ENCODE measurements at regions not wholly inside any gene's neighbourhood (a gene's known extent, or its start where the extent isn't known, plus 50 kb on each side); places are given as distances from the start of the nearest gene placed in this dataset.

- ChIA-PET POLR2A (no interaction called here), CTCF (no interaction called here)
- Histone ChIP-seq H3K9me3 (ENCODE audit: control insufficient read depth, insufficient read depth, low read depth, low read length) (no peaks in the 10 kb centered on the region), H3K36me3 (ENCODE audit: control insufficient read depth, insufficient read depth, low read length) (no peaks in the 10 kb centered on the region), H3K27ac (ENCODE audit: low read length) (no peak overlapping the region), H3K4me1 (ENCODE audit: control insufficient read depth, insufficient read depth, low read length) (no peaks in the 10 kb centered on the region), H3K27me3 (ENCODE audit: control insufficient read depth, insufficient read depth, low read length) (no peaks in the 10 kb centered on the region), H3K4me3 (ENCODE audit: low read depth in 2 of 2, low read length in 2 of 2) (no peak overlapping the region)
- ATAC-seq: no peak
- no peak for DNase-seq (ENCODE audit: low read depth, low spot score)
- no TSS peak for BruUV-seq (replicated peaks)
- intact Hi-C loops (cut with micrococcal nuclease; ENCODE audit: unreplicated experiment): no loop called here
- in situ Hi-C loops (cut with HindIII; ENCODE audit: low pct_unique_long_range_greater_than_20kb, low sequenced_read_pairs): no loop called here
- no peak for TF ChIP-seq SIN3A (IDR thresholded peaks at IDR 0.05; ENCODE audit: borderline replicate concordance, insufficient read depth, low read depth, low read length)
These were observed 606.6 kb downstream of the TBC1D22A start for GRCh38 chr22:47369020-47369419.

GRCh38 chr22:47367993-47368945 lies 605.8 kb downstream of the TBC1D22A start:
- H3K4me3 ChIP-seq (ENCODE audit: low read depth in 2 of 2, low read length in 2 of 2): no peak overlapping the region
- in situ Hi-C loops (cut with HindIII; ENCODE audit: low pct_unique_long_range_greater_than_20kb, low sequenced_read_pairs): no loop called here
- CTCF ChIA-PET: no interaction called here
- no peak for ATAC-seq
- H3K27me3 ChIP-seq (ENCODE audit: control insufficient read depth, insufficient read depth, low read length): no peaks in the 10 kb centered on the region
- no peaks in the 10 kb centered on the region for H3K9me3 ChIP-seq (ENCODE audit: control insufficient read depth, insufficient read depth, low read depth, low read length)
- no peaks in the 10 kb centered on the region for H3K4me1 ChIP-seq (ENCODE audit: control insufficient read depth, insufficient read depth, low read length)
- POLR2A ChIA-PET: no interaction called here
- no peak for DNase-seq (ENCODE audit: low read depth, low spot score)
- TF ChIP-seq, protein P1, sequence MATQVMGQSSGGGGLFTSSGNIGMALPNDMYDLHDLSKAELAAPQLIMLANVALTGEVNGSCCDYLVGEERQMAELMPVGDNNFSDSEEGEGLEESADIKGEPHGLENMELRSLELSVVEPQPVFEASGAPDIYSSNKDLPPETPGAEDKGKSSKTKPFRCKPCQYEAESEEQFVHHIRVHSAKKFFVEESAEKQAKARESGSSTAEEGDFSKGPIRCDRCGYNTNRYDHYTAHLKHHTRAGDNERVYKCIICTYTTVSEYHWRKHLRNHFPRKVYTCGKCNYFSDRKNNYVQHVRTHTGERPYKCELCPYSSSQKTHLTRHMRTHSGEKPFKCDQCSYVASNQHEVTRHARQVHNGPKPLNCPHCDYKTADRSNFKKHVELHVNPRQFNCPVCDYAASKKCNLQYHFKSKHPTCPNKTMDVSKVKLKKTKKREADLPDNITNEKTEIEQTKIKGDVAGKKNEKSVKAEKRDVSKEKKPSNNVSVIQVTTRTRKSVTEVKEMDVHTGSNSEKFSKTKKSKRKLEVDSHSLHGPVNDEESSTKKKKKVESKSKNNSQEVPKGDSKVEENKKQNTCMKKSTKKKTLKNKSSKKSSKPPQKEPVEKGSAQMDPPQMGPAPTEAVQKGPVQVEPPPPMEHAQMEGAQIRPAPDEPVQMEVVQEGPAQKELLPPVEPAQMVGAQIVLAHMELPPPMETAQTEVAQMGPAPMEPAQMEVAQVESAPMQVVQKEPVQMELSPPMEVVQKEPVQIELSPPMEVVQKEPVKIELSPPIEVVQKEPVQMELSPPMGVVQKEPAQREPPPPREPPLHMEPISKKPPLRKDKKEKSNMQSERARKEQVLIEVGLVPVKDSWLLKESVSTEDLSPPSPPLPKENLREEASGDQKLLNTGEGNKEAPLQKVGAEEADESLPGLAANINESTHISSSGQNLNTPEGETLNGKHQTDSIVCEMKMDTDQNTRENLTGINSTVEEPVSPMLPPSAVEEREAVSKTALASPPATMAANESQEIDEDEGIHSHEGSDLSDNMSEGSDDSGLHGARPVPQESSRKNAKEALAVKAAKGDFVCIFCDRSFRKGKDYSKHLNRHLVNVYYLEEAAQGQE (IDR thresholded peaks at IDR 0.05; ENCODE audit: insufficient read depth in 1 of 2, low read depth in 2 of 2, low read length in 1 of 2): no peak
- no peak for TF ChIP-seq POLR2AphosphoS5 (IDR thresholded peaks at IDR 0.05; ENCODE audit: low read depth, low read length)
- no peak for TF ChIP-seq TCF7L2 (IDR thresholded peaks at IDR 0.05; ENCODE audit: low read depth, low read length)
- TF ChIP-seq, protein P2, sequence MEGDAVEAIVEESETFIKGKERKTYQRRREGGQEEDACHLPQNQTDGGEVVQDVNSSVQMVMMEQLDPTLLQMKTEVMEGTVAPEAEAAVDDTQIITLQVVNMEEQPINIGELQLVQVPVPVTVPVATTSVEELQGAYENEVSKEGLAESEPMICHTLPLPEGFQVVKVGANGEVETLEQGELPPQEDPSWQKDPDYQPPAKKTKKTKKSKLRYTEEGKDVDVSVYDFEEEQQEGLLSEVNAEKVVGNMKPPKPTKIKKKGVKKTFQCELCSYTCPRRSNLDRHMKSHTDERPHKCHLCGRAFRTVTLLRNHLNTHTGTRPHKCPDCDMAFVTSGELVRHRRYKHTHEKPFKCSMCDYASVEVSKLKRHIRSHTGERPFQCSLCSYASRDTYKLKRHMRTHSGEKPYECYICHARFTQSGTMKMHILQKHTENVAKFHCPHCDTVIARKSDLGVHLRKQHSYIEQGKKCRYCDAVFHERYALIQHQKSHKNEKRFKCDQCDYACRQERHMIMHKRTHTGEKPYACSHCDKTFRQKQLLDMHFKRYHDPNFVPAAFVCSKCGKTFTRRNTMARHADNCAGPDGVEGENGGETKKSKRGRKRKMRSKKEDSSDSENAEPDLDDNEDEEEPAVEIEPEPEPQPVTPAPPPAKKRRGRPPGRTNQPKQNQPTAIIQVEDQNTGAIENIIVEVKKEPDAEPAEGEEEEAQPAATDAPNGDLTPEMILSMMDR (IDR thresholded peaks at IDR 0.05): no peak
- no peak for TF ChIP-seq SIN3A (IDR thresholded peaks at IDR 0.05; ENCODE audit: borderline replicate concordance, insufficient read depth, low read depth, low read length)
- no peaks in the 10 kb centered on the region for H3K36me3 ChIP-seq (ENCODE audit: control insufficient read depth, insufficient read depth, low read length)
- intact Hi-C loops (cut with micrococcal nuclease; ENCODE audit: unreplicated experiment): no loop called here
- no TSS peak for BruUV-seq (replicated peaks)
- H3K27ac ChIP-seq (ENCODE audit: low read length): no peak overlapping the region

DNA sequence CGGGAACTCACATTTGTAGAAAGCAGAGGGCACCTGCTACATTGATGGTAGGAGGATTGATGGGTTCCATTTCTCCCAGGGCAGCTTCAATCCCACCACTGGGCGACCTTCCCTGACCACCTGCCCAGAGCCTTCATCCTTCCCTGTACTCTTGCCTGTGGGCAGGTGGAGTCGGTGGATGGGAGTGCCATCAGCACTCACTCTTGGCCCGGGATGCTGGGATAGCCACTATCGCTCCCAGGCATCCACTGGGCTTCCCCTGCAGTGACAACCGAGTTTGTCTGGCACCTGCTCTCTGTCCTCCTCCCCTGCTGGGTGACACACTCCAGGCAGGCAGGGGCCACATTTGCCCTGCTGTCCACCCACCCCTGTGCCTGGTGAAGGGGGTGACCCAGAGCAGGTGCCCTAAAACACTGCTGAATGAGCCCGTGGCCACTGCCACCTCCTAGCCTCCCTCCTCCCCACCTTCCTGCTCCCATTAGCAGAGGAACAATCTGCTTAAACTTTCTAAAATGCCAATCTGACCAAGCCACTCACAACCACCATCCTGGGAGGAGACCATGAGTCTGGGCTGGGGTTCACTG lies 604.7 kb downstream of the TBC1D22A start:
- H3K36me3 ChIP-seq (ENCODE audit: control insufficient read depth, insufficient read depth, low read length): no peaks in the 10 kb centered on the region
- ChIA-PET CTCF (no interaction called here), POLR2A (no interaction called here)
- no peaks in the 10 kb centered on the region for H3K9me3 ChIP-seq (ENCODE audit: control insufficient read depth, insufficient read depth, low read depth, low read length)
- in situ Hi-C loops (cut with HindIII; ENCODE audit: low pct_unique_long_range_greater_than_20kb, low sequenced_read_pairs) (no loop called here), intact Hi-C loops (cut with micrococcal nuclease; ENCODE audit: unreplicated experiment) (no loop called here)
- DNase-seq (ENCODE audit: low read depth, low spot score) (no peak), ATAC-seq (no peak)
- BruUV-seq (replicated peaks): no TSS peak
- H3K27ac ChIP-seq (ENCODE audit: low read length): no peak overlapping the region
- no peaks in the 10 kb centered on the region for H3K27me3 ChIP-seq (ENCODE audit: control insufficient read depth, insufficient read depth, low read length)
- no peak overlapping the region for H3K4me3 ChIP-seq (ENCODE audit: low read depth in 2 of 2, low read length in 2 of 2)
- TF ChIP-seq, protein P2 (IDR thresholded peaks at IDR 0.05): no peak
- no peak for TF ChIP-seq SIN3A (IDR thresholded peaks at IDR 0.05; ENCODE audit: borderline replicate concordance, insufficient read depth, low read depth, low read length)
- TF ChIP-seq, protein P1 (IDR thresholded peaks at IDR 0.05; ENCODE audit: insufficient read depth in 1 of 2, low read depth in 2 of 2, low read length in 1 of 2): no peak
- no peak for TF ChIP-seq POLR2AphosphoS5 (IDR thresholded peaks at IDR 0.05; ENCODE audit: low read depth, low read length)
- no peak for TF ChIP-seq TCF7L2 (IDR thresholded peaks at IDR 0.05; ENCODE audit: low read depth, low read length)
- H3K4me1 ChIP-seq (ENCODE audit: control insufficient read depth, insufficient read depth, low read length): no peaks in the 10 kb centered on the region

All from Panc1 (cell line).